ENCODE measurements at regions not wholly inside any gene's neighbourhood (a gene's known extent, or its start where the extent isn't known, plus 50 kb on each side); places are given as distances from the start of the nearest gene placed in this dataset.
"Not testable (repeated sequence)": the region's sequence is repeated elsewhere in the genome, so short reads cannot be mapped to it uniquely, and the experiment has no call there.

DNA sequence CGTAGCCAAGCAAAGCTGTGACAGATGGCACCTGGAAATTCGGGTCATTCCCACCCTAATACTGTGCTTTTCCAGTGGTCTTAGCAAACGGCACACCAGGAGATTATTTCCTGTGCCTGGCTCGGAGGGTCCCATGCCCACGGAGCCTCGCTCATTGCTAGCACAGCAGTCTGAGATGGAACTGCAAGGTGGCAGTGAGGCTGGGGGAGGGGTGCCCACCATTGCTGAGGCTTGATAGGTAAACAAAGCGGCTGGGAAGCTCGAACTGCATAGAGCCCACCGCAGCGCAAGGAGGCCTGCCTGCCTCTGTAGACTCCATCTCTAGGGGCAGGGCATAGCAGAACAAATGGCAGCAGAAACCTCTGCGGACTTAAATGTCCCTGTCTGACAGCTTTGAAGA lies 942.8 kb downstream of the METTL15 start:
- H3K36me3 Mint-ChIP-seq; H3K27ac Mint-ChIP-seq; DNase-seq; H3K4me3 Mint-ChIP-seq; H3K27me3 Mint-ChIP-seq (ENCODE audit: low read depth in 3 of 3); H3K4me1 Mint-ChIP-seq: not testable (repeated sequence)
- H3K9me3 Mint-ChIP-seq = peaks cover 12 to 50% (median 33%) of the 10 kb centered on the region in 6 donors

DNA sequence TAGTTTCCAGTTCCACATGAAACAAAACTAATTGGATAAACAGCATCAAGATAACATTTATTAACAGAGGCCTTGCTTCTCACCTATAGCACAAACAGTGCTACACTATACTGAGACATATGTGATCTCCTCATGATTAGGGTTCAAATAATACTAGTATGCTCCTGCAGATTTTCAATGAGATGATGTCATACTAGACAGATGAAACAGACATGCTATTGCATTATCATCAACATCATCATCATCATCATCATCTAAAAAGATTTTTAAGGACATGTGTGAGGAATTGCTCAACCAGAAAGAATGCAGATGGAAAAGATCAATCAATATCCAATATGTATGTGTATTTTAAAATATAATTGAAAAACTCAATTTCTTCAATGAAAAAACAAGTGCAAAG lies 932.3 kb downstream of the METTL15 start:
- peaks cover 14 to 61% (median 37%) of the 10 kb centered on the region in 6 donors for H3K9me3 Mint-ChIP-seq
- no peak overlapping the region for H3K27ac Mint-ChIP-seq
- peaks cover 0 to 1% (median 0%) of the 10 kb centered on the region in 3 donors for H3K27me3 Mint-ChIP-seq (ENCODE audit: low read depth in 3 of 3)
- no peaks in the 10 kb centered on the region for H3K4me1 Mint-ChIP-seq
- DNase-seq = no peak
- H3K36me3 Mint-ChIP-seq = peaks cover 0 to 3% (median 0%) of the 10 kb centered on the region in 3 donors
- no peak overlapping the region for H3K4me3 Mint-ChIP-seq

- no peaks in the 10 kb centered on the region for H3K36me3 Mint-ChIP-seq
- no peaks in the 10 kb centered on the region for H3K4me1 Mint-ChIP-seq
- no peak overlapping the region for H3K27ac Mint-ChIP-seq
- H3K27me3 Mint-ChIP-seq (ENCODE audit: low read depth in 3 of 3) = peaks cover 0 to 2% (median 0%) of the 10 kb centered on the region in 3 donors
- no peak overlapping the region for H3K4me3 Mint-ChIP-seq
- peaks cover 8 to 53% (median 22%) of the 10 kb centered on the region in 6 donors for H3K9me3 Mint-ChIP-seq
- no peak for DNase-seq
Measured at GRCh38 chr11:29032384-29033149, 924.4 kb downstream of the METTL15 start.

GRCh38 chr11:29029452-29029851 lies 921.3 kb downstream of the METTL15 start:
- H3K27ac Mint-ChIP-seq = no peak overlapping the region
- peaks cover 3 to 60% (median 32%) of the 10 kb centered on the region in 6 donors for H3K9me3 Mint-ChIP-seq
- no peak overlapping the region for H3K4me3 Mint-ChIP-seq
- no peak for DNase-seq
- H3K36me3 Mint-ChIP-seq = peaks cover 0 to 4% (median 0%) of the 10 kb centered on the region in 3 donors
- no peaks in the 10 kb centered on the region for H3K4me1 Mint-ChIP-seq
- peaks cover 0 to 2% (median 0%) of the 10 kb centered on the region in 3 donors for H3K27me3 Mint-ChIP-seq (ENCODE audit: low read depth in 3 of 3)

DNA sequence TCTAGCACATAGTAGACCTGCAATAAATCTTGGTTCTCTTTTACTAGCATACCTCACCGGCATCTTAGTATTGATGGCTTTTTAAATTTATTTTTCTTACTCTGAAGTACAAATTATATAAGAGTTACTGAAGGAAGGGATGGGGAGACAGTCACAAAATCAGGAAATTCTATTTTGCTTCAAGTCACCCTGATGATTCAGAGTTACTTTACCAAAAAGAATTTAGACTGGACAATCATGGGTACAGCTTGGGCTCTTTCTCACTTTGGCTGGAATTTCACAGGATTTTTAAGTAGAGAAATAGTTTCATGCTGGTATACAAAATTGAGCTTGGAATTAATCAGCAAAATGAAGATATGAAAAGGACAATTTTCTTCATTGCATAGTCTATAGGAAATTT lies 919.2 kb downstream of the METTL15 start:
- no peak overlapping the region for H3K27ac Mint-ChIP-seq
- H3K4me3 Mint-ChIP-seq = no peak overlapping the region
- H3K27me3 Mint-ChIP-seq (ENCODE audit: low read depth in 3 of 3) = peaks cover 0 to 2% (median 0%) of the 10 kb centered on the region in 3 donors
- no peak for DNase-seq
- peaks cover 0 to 4% (median 0%) of the 10 kb centered on the region in 3 donors for H3K36me3 Mint-ChIP-seq
- peaks cover 3 to 70% (median 34%) of the 10 kb centered on the region in 6 donors for H3K9me3 Mint-ChIP-seq
- no peaks in the 10 kb centered on the region for H3K4me1 Mint-ChIP-seq

GRCh38 chr11:29026286-29026685 lies 918.1 kb downstream of the METTL15 start:
- H3K27me3 Mint-ChIP-seq (ENCODE audit: low read depth in 3 of 3) = peaks cover 0 to 2% (median 0%) of the 10 kb centered on the region in 3 donors
- DNase-seq = no peak
- H3K4me1 Mint-ChIP-seq = no peaks in the 10 kb centered on the region
- H3K27ac Mint-ChIP-seq = no peak overlapping the region
- H3K36me3 Mint-ChIP-seq = peaks cover 0 to 4% (median 0%) of the 10 kb centered on the region in 3 donors
- peaks cover 3 to 76% (median 38%) of the 10 kb centered on the region in 6 donors for H3K9me3 Mint-ChIP-seq
- H3K4me3 Mint-ChIP-seq = no peak overlapping the region

DNA sequence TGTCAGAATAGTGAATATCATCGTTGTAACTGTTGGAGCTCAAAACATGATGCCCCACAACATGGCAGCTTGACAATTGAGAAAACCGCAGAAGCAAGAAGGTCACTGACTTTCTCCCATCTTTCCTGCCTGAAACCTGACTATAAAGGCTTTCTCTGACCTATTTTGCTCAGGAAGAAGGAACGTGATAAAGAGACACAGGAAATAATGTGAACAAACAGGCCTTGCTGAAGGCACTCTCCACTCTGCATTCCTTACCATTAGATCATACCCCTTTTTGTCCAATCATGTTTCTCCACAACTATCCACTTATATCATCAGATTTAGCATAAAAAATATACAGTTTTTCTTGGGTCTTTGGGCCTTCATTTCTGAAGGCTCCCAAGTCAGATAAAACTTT lies 916.8 kb downstream of the METTL15 start:
- no peak overlapping the region for H3K4me3 Mint-ChIP-seq
- no peak for DNase-seq
- no peak overlapping the region for H3K27ac Mint-ChIP-seq
- peaks cover 0 to 4% (median 0%) of the 10 kb centered on the region in 3 donors for H3K36me3 Mint-ChIP-seq
- H3K4me1 Mint-ChIP-seq = no peaks in the 10 kb centered on the region
- H3K9me3 Mint-ChIP-seq = peaks cover 3 to 87% (median 43%) of the 10 kb centered on the region in 6 donors
- H3K27me3 Mint-ChIP-seq (ENCODE audit: low read depth in 3 of 3) = no peaks in the 10 kb centered on the region

DNA sequence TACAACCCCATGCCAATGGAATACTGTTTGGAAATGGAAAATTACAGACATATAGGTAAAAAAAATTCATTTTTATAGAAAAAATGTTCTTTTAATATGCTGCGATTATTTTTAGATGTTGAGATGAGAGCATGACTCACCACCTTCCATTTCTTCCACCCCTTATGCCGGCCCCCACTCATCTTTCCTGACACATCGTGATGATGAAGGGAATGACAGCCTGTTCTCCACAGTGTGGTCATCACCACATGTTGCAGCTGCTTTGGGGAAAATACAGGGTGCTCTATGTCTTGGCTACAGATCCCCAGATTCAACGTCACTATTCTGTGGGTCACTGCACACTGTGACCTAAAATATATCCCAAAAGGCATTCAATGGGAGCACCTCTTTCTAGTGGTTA lies 916.2 kb downstream of the METTL15 start:
- peaks cover 3 to 85% (median 43%) of the 10 kb centered on the region in 6 donors for H3K9me3 Mint-ChIP-seq
- no peak overlapping the region for H3K27ac Mint-ChIP-seq

GRCh38 chr11:29023761-29024160 lies 915.6 kb downstream of the METTL15 start:
- peaks cover 3 to 79% (median 39%) of the 10 kb centered on the region in 6 donors for H3K9me3 Mint-ChIP-seq
- H3K27me3 Mint-ChIP-seq (ENCODE audit: low read depth in 3 of 3) = no peaks in the 10 kb centered on the region
- peaks cover 0 to 4% (median 0%) of the 10 kb centered on the region in 3 donors for H3K36me3 Mint-ChIP-seq
- no peak overlapping the region for H3K27ac Mint-ChIP-seq
- no peak for DNase-seq
- no peaks in the 10 kb centered on the region for H3K4me1 Mint-ChIP-seq
- H3K4me3 Mint-ChIP-seq = no peak overlapping the region

More for the DNA sequence above, 916.2 kb downstream of the METTL15 start:
- Mint-ChIP-seq H3K27me3 (ENCODE audit: low read depth in 3 of 3) (no peaks in the 10 kb centered on the region), H3K4me3 (no peak overlapping the region), H3K4me1 (no peaks in the 10 kb centered on the region), H3K36me3 (peaks cover 0 to 4% (median 0%) of the 10 kb centered on the region in 3 donors)
- no peak for DNase-seq

DNA sequence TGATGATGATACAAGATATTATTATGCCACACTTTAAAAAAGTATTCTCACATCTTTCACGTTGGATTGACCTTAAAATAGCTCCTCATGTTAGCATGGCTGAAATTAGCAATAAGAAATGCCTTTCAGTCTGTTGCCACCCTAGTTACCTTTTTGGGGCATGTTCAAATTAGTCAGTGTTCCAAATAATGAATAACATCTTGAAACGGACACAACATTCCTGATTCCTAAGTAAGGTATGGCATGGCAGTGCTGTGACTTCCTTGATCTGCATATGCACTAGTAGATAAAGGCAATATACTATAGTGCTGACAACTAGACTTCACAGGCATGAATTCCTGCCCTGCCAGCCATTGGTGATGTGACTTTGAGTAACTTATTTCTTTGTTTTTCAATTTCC lies 914.5 kb downstream of the METTL15 start:
- peaks cover 2 to 73% (median 34%) of the 10 kb centered on the region in 6 donors for H3K9me3 Mint-ChIP-seq
- no peak for DNase-seq
- H3K4me3 Mint-ChIP-seq = no peak overlapping the region
- H3K4me1 Mint-ChIP-seq = no peaks in the 10 kb centered on the region
- H3K27me3 Mint-ChIP-seq (ENCODE audit: low read depth in 3 of 3) = no peaks in the 10 kb centered on the region
- peaks cover 0 to 4% (median 0%) of the 10 kb centered on the region in 3 donors for H3K36me3 Mint-ChIP-seq
- no peak overlapping the region for H3K27ac Mint-ChIP-seq

GRCh38 chr11:29019960-29020683 lies 911.9 kb downstream of the METTL15 start:
- Mint-ChIP-seq H3K9me3 (peaks cover 2 to 55% (median 21%) of the 10 kb centered on the region in 6 donors), H3K36me3 (no peaks in the 10 kb centered on the region), H3K4me1 (no peaks in the 10 kb centered on the region), H3K27me3 (ENCODE audit: low read depth in 3 of 3) (peaks cover 0 to 1% (median 0%) of the 10 kb centered on the region in 3 donors), H3K4me3 (no peak overlapping the region), H3K27ac (no peak overlapping the region)
- no peak for DNase-seq

- Mint-ChIP-seq H3K4me3 (no peak overlapping the region), H3K27me3 (ENCODE audit: low read depth in 3 of 3) (peaks cover 0 to 1% (median 0%) of the 10 kb centered on the region in 3 donors), H3K36me3 (no peaks in the 10 kb centered on the region), H3K4me1 (no peaks in the 10 kb centered on the region), H3K27ac (no peak overlapping the region), H3K9me3 (peaks cover 2 to 47% (median 19%) of the 10 kb centered on the region in 6 donors)
- no peak for DNase-seq
Measured at GRCh38 chr11:29018631-29019030, 910.4 kb downstream of the METTL15 start.

DNA sequence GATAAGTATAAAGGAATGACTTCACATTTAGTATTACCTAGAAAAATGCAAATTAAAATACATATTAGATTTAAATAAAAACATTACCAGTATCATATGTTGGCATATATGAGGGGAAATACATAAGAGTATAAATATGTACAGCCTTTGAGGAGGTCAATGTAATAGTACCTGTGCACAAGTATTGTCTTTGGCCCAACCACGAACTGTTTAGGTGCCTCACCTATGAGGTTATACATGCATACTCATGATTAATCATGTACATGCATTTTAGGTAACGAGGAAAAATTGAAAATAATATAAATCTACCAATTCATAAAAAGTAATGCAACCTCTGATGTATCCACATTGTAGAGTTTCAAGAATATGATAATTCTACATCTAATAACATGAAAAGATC lies 909.8 kb downstream of the METTL15 start:
- H3K9me3 Mint-ChIP-seq = peaks cover 2 to 45% (median 16%) of the 10 kb centered on the region in 6 donors
- peaks cover 0 to 1% (median 0%) of the 10 kb centered on the region in 3 donors for H3K27me3 Mint-ChIP-seq (ENCODE audit: low read depth in 3 of 3)
- no peak for DNase-seq
- no peaks in the 10 kb centered on the region for H3K36me3 Mint-ChIP-seq
- H3K4me3 Mint-ChIP-seq = no peak overlapping the region
- H3K4me1 Mint-ChIP-seq = no peaks in the 10 kb centered on the region
- no peak overlapping the region for H3K27ac Mint-ChIP-seq

DNA sequence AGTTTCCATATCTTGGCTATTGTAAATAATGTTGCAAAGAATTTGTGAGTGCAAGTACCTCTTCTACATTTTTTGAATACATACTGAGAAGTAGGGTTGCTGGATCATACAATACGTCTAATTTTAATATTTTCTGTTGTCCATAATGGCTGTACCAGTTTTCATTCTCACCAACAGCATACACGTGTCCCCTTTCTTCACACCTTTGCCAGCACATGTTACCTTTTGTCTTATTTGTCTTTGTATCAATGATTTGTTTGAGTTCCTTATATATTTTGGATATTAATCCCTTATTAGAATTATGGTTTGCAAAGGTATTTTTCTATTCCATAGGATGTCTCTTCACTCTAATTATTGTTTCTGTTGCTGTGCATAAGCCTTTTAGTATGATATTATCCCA lies 904.3 kb downstream of the METTL15 start:
- Mint-ChIP-seq H3K27me3 (ENCODE audit: low read depth in 3 of 3) (peaks cover 0 to 1% (median 0%) of the 10 kb centered on the region in 3 donors), H3K9me3 (peaks cover 3 to 31% (median 11%) of the 10 kb centered on the region in 6 donors), H3K4me1 (no peaks in the 10 kb centered on the region), H3K27ac (no peak overlapping the region), H3K4me3 (no peak overlapping the region), H3K36me3 (no peaks in the 10 kb centered on the region)
- DNase-seq = no peak
